DMS79 treated with DMSO at 0.1 percent for 48 hours (cell line): ENCODE measurements at regions not wholly inside any gene's neighbourhood (a gene's known extent, or its start where the extent isn't known, plus 50 kb on each side); places are given as distances from the start of the nearest gene placed in this dataset.
"Not testable (repeated sequence)": the region's sequence is repeated elsewhere in the genome, so short reads cannot be mapped to it uniquely, and the experiment has no call there.

Source experiments
- DNase-seq: peaks from one replicate; lab custom pipeline; 2025; lab: John Stamatoyannopoulos, UW

DNA sequence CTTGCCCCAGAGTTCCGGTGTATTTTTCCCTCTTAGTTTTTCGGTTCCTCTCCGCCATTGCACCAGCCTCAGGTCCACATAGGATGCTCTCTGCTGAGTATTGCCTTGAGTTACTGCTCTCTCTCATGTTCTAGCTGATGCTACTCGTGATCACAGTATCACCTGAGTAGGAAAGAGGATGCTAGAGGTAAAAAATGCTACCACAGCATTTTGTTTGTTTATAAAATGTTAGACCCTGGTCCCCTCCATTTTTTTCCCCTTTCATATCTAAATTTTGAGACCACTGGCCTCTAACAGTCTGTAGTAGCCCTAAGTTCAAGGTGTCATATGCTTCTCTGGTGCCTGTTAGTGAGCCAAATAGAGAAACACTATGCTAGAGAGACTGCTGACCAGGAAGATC lies 175.5 kb downstream of the OR2B2 start:
- no peak for DNase-seq

GRCh38 chr6:27728442-27728841 lies 183.8 kb downstream of the OR2B2 start:
- no peak for DNase-seq

GRCh38 chr6:27726619-27727023 lies 185.6 kb downstream of the OR2B2 start:
- no peak for DNase-seq

GRCh38 chr6:27720607-27721580 lies 191.3 kb downstream of the OR2B2 start:
- DNase-seq, result no peak

DNA sequence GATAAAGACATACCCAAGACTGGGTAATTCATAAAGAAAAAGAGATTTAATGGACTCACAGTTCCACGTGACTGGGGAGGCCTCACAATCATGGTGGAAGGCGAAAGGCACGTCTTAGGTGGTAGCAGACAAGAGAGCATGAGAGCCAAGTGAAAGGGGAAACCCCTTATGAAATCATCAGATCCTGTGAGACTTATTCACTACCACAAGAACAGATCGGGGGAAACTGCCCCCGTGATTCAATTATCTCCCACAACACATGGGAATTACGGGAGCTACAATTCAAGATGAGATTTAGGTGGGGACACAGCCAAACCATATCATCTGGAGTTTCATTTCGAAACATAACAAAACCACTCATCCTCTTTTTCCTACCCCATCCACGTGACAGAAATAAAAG lies 193.2 kb downstream of the OR2B2 start:
- not testable (repeated sequence) for DNase-seq

GRCh38 chr6:27706431-27706830 lies 205.8 kb downstream of the OR2B2 start:
- no peak for DNase-seq

DNA sequence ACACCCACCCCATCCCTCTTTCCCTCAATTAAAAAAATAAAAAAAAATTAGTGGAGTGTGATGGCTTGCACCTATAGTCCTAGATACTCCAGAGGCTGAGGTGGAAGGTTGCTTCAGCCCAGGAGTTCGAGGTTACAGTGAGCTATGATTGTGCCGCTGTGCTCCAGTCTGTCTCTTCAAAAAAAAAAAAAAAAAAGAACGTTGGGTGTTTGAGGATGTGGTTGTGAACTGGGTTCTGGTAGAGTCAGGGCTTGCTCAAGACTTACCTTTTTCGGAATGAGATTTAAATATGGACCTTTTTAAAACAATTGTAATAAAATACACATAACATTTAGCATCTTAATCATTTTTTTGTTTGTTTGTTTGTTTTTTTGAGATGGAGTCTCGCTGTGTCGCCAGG lies 211.9 kb downstream of the OR2B2 start:
- DNase-seq, result no peak

DNA sequence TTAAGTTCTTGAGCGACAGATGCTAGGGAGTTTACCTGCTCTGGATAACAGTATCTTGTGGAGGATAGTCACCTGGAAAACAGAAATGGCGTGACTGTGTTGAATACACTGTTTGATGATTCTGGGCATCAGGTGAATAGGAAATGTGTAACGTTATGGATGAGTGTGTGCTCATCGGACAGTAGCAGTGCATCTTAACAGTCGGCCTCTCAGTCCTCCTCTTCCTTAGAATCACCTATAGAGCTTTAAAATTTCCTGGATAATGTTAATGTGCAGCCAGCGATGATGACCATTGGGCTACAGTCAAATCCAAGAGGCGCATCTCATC lies 217.7 kb downstream of the OR2B2 start:
- no peak for DNase-seq

- DNase-seq, result peak; percentile 18
These were observed 218.2 kb downstream of the OR2B2 start for GRCh38 chr6:27693766-27694546.

DNA sequence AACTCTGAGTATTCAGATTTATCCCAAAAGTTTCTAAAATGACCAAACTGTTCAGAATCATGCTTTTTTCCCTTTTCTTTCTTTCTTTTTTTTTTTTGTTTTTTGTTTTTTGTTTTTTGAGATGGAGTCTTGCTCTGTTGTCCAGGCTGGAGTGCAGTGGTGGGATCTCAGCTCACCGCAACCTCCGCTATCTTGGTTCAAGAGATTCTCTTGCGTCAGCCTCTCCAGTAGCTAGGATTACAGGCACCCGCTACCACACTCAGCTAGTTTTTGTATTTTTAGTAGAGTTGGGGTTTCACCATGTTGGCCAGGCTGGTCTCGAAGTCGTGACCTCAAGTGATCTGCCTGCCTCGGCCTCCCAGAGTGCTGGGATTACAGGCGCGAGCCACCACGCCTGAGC lies 219.2 kb upstream of the ZNF184 start:
- DNase-seq, result not testable (repeated sequence)

DNA sequence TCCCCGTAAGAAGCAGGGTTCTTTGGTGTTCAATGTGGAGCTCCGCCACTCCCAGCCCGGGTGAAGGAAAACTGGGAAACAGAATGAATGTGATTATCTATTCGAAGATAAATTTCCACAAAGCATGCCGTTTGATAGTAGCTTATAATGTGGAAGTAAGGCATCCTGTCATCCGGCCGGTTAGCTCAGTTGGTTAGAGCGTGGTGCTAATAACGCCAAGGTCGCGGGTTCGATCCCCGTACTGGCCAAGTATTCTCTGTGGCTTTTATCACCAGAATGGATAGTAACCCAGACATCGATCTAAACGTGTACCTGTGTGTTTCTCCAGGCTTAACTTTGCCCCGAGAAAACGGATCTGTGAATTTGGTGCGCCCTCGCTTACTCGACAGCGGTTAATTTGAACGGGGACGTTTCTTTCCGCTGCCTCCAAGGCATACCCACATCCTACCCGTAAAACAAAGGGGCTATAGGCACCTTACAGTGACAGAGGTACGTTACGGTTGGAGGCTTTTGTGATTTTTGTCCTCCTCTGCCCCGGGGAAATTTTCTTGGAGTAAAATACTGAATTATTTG lies 215.2 kb upstream of the ZNF184 start:
- DNase-seq, result peak; percentile 64

- DNase-seq, result peak; percentile 44
These were observed 214.5 kb upstream of the ZNF184 start for GRCh38 chr6:27687154-27688013.

DNA sequence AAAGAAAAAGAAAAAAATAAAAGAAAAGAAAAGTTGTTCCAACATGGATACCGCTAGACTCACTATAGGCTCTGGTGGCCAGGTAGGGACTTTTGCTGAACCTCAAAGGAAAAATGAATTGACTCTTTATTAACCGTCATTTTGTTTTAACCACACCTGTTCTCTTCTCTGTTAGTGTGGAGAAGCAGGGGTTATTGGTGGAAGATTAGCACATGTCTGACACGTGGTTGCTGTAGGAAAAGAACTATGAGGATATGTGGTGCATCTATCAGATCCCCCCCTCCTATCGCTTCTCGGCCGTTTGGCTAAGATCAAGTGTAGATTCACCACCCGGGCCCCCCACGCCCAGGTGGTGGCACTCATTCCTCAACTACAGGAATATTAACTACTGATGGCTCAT lies 212.4 kb upstream of the ZNF184 start:
- DNase-seq, result no peak

DNA sequence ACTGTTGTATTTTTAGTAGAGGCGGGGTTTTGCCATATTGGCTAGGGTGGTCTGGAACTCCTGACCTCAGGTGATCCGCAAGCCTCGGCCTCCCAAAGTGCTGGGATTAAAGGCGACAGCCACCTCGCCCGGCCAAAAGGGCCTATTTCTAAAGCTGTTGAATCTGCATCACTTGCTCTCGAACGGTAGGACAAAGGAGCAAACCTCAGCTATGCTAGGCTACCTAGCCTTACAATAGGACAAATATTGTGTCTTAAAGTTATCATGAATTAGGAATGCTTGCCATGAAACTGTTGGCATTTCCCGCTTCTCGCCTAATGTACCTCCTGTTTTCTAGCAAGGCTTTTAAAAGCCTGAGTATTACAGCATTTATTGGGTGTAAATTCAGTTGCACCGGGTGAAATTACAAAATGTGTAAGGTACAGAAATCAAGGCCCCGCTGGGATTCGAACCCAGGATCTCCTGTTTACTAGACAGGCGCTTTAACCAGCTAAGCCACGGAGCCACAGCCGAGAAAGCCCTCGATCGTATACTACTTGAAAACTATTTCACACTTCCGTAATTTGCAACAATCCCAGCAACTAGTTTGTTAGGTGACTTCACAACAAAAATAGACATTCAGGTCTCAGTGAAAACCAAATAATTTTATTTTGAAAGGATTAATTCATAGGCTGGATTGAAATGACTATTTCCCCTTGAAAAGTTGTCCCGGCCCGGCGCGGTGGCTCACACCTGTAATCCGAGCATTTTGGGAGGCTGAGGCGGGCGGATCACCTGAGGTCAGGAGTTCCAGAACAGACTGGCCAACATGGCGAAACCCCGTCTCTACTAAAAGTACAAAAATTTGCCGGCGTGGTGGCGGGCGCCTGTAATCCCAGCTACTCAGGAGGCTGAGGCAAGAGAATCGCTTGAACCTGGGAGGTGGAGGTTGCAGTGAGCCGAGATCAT lies 211.6 kb upstream of the ZNF184 start:
- no peak for DNase-seq

GRCh38 chr6:27679964-27680694 lies 207.2 kb upstream of the ZNF184 start:
- DNase-seq, result no peak

DNA sequence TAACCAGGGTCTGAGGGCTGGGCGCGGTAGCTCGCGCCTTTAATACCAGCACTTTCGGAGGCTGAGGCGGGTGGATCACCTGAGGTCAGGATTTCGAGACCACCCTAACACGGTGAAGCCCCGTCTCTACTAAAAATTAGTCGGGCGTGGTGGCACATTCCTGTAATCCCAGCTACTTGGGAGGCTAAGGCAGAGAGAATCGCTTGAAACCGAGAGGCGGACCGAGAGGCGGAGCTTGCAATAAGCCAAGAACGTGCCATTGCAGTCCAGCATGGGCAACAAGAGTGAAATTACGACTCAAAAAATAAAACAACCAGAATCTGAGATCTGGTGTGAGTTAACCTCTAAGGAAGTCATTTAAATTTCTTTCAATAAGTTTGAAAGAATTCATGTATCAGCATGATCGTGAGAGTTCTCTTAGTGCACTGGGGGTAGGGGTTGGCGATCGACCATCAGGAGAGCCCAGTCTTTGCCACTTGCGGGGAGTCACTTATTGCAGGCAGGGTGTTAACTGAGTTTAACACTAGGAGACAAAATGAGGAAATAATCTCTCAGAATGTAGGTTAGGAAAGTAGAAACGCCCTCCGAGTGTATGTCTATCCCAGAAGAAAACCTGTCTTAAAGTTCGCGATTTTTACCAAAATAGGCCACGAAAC lies 206.5 kb upstream of the ZNF184 start:
- no peak for DNase-seq

DNA sequence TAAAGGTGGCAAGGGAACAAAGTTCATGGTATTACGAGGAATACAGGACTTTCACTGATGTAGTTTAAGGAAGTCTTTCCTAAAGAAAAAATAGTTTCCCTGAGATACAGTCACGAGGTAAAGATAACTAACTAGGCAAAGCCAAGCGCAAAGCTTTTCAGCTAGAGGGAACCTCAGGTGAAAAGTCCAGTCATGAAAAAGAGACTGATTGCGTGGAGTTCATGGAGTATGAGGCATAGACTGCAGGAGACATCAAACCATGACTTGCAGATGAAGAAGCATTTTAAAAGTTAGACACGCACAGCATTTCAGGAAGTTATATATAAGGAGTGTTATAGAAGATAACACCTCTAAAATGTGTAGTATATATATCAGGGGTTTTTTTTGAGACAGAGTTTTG lies 205.6 kb upstream of the ZNF184 start:
- DNase-seq, result no peak

GRCh38 chr6:27674882-27675281 lies 202.0 kb upstream of the ZNF184 start:
- no peak for DNase-seq

GRCh38 chr6:27672113-27672799 lies 199.4 kb upstream of the ZNF184 start:
- no peak for DNase-seq
